Trophoblast cell (in vitro differentiated cells and primary cell): ENCODE measurements at regions not wholly inside any gene's neighbourhood (a gene's known extent, or its start where the extent isn't known, plus 50 kb on each side); places are given as distances from the start of the nearest gene placed in this dataset.

Experiments used
- DNase-seq, 2 donors: peaks; one replicate each; pipeline ENCODE4 v3.0.0-alpha.2; 2016
- H2AFZ ChIP-seq: 2 replicates; pipeline ENCODE4 v1.6.1; 2013; ENCODE audit warnings: low read length, moderate library complexity, mild to moderate bottlenecking; ENCODE audit not compliant: insufficient read depth, poor library complexity
- H2AK5ac ChIP-seq: 2 replicates; pipeline ENCODE4 v1.6.1; 2013; ENCODE audit warnings: mild to moderate bottlenecking, low read length
- H2BK120ac ChIP-seq: 2 replicates; pipeline ENCODE4 v1.6.1; 2013; ENCODE audit warnings: low read length, mild to moderate bottlenecking, moderate library complexity; ENCODE audit not compliant: insufficient read depth, poor library complexity
- H2BK12ac ChIP-seq: 2 replicates; pipeline ENCODE4 v1.6.1; 2013; ENCODE audit warnings: mild to moderate bottlenecking, low read length, moderate library complexity
- H2BK5ac ChIP-seq: 2 replicates; pipeline ENCODE4 v1.6.1; 2013; ENCODE audit warnings: low read length, low read depth, moderate library complexity, mild to moderate bottlenecking; ENCODE audit not compliant: poor library complexity
- H3K14ac ChIP-seq: 2 replicates; pipeline ENCODE4 v1.6.1; 2013; ENCODE audit warnings: mild to moderate bottlenecking, low read length
- H3K18ac ChIP-seq: 2 replicates; pipeline ENCODE4 v1.6.1; 2013; ENCODE audit warnings: mild to moderate bottlenecking, low read length
- H3K23ac ChIP-seq: 2 replicates; pipeline ENCODE4 v1.6.1; 2013; ENCODE audit warnings: low read length
- H3K27ac ChIP-seq: 2 replicates; pipeline ENCODE4 v1.5.1; 2013; ENCODE audit warnings: low read depth, mild to moderate bottlenecking, inconsistent platforms, low read length, moderate library complexity
- H3K27me3 ChIP-seq: 2 replicates; pipeline ENCODE4 v1.6.1; 2013; ENCODE audit warnings: inconsistent platforms, mild to moderate bottlenecking, low read length, moderate library complexity; ENCODE audit not compliant: insufficient read depth
- H3K36me3 ChIP-seq, 2 experiments: 1 replicate in 1 of 2; 2 replicates in 1 of 2; pipeline ENCODE4 v1.6.1; 2013; ENCODE audit warnings: low read length in 2 of 2, mild to moderate bottlenecking in 2 of 2, moderate library complexity in 1 of 2; ENCODE audit not compliant: insufficient read depth in 2 of 2, control insufficient read depth in 1 of 2
- H3K4ac ChIP-seq: 2 replicates; pipeline ENCODE4 v1.6.1; 2013; ENCODE audit warnings: low read depth, mild to moderate bottlenecking, low read length, moderate library complexity
- H3K4me1 ChIP-seq, 2 experiments: 1 replicate in 1 of 2; 2 replicates in 1 of 2; pipeline ENCODE4 v1.6.1; 2013; ENCODE audit warnings: low read length in 2 of 2, mild to moderate bottlenecking in 2 of 2, moderate library complexity in 1 of 2; ENCODE audit not compliant: insufficient read depth in 2 of 2, control insufficient read depth in 1 of 2
- H3K4me2 ChIP-seq: 2 replicates; pipeline ENCODE4 v1.6.1; 2013; ENCODE audit warnings: inconsistent platforms, mild to moderate bottlenecking, low read length, moderate library complexity
- H3K4me3 ChIP-seq: 2 replicates; pipeline ENCODE4 v1.5.1; 2013; ENCODE audit warnings: mild to moderate bottlenecking, low read depth, low read length, inconsistent platforms
- H3K79me1 ChIP-seq: one replicate; pipeline ENCODE4 v1.6.1; 2013; ENCODE audit warnings: low read length
- H3K79me2 ChIP-seq: 2 replicates; pipeline ENCODE4 v1.6.1; 2013; ENCODE audit warnings: low read length, mild to moderate bottlenecking; ENCODE audit not compliant: control insufficient read depth, insufficient read depth, poor library complexity
- H3K9ac ChIP-seq: 2 replicates; pipeline ENCODE4 v1.6.1; 2013; ENCODE audit warnings: mild to moderate bottlenecking, low read length
- H3K9me3 ChIP-seq: 2 replicates; pipeline ENCODE4 v1.6.1; 2013; ENCODE audit warnings: low read depth, mild to moderate bottlenecking, control low read depth, inconsistent platforms, low read length; ENCODE audit not compliant: insufficient read depth
- H4K12ac ChIP-seq: 2 replicates; pipeline ENCODE4 v1.6.1; 2013; ENCODE audit warnings: low read depth, mild to moderate bottlenecking, low read length, moderate library complexity
- H4K8ac ChIP-seq: 2 replicates; pipeline ENCODE4 v1.6.1; 2013; ENCODE audit warnings: low read depth, mild to moderate bottlenecking, low read length, moderate library complexity
- H4K91ac ChIP-seq: one replicate; pipeline ENCODE4 v1.6.1; 2013; ENCODE audit warnings: low read depth, mild to moderate bottlenecking, low read length, moderate library complexity
- WGBS: extraction: QIAGEN DNeasy Blood & Tissue Kit; methylation state at CpG from one replicate; pipeline ENCODE4 v1.1.7; 2013; ENCODE audit warnings: missing lambda C conversion rate; ENCODE audit not compliant: insufficient read length, insufficient coverage; ENCODE audit errors: extremely low coverage; 5-methylcytosine and 5-hydroxymethylcytosine counted together

DNA sequence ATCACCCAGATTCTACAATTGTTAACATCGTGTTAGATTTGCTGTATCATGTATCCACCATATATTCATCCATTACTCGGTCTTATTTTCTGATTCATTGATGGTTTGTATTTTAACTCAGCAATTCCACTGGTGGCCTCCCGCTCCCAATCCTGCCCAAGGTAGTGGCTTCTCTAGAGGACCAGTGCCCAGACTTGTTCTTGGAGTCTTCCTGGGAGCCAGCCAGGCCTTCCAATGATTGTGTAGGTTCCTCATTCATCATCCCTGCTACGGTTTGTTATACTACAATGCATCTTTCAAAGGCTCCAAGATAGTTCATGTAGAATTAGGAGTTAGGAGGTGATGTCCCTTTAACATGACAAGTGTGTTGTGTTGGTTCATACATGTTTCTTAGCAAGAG, 451.1 kb downstream of the SETD4 start:
- Histone ChIP-seq H3K79me1 (no peaks in the 10 kb centered on the region), H3K23ac (no peak overlapping the region), H3K79me2 (no peaks in the 10 kb centered on the region), H3K36me3 (no peaks in the 10 kb centered on the region), H2AFZ (no peak overlapping the region), H3K27me3 (no peaks in the 10 kb centered on the region), H4K91ac (no peak overlapping the region), H3K4me3 (no peak overlapping the region), H3K4ac (no peak overlapping the region), H3K9ac (no peak overlapping the region), H3K4me2 (no peak overlapping the region), H3K18ac (no peak overlapping the region), H4K8ac (no peak overlapping the region), H3K27ac (no peak overlapping the region), H2AK5ac (no peak overlapping the region), H4K12ac (no peak overlapping the region), H2BK5ac (no peak overlapping the region), H3K9me3 (no peaks in the 10 kb centered on the region), H2BK12ac (no peak overlapping the region), H3K14ac (no peak overlapping the region), H3K4me1 (peaks cover under 1 to 3% of the 10 kb centered on the region in 2 experiments), H2BK120ac (no peak overlapping the region)
- WGBS: no CpG with 5 or more reads among the region's 4 CpGs
- DNase-seq: no peak

DNA sequence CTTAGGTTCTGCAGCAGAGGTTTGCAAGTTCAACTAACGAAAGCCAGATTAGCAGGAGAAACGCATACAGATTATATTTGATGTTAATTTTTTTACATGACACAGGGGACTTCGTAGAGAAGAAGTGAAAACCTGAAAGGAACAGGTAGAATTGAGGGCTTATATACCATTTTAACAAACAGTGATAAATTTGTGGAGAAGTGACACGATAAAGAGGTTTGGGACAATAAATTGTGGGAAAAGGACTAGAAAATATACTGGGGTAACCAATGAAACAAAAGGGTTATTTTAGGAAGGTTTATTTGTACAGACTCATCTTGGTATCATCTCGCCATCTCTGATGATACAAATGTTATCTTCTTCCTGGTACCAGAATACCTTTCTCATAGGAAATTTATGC, 452.9 kb downstream of the SETD4 start:
- H3K23ac ChIP-seq: no peak overlapping the region
- H2AK5ac ChIP-seq: no peak overlapping the region
- H3K36me3 ChIP-seq: no peaks in the 10 kb centered on the region
- H3K79me2 ChIP-seq: no peaks in the 10 kb centered on the region
- no peak overlapping the region for H3K9ac ChIP-seq
- no peak overlapping the region for H2AFZ ChIP-seq
- H3K14ac ChIP-seq: no peak overlapping the region
- H3K4me3 ChIP-seq: no peak overlapping the region
- H3K4me1 ChIP-seq: no peaks in the 10 kb centered on the region
- no peak overlapping the region for H2BK5ac ChIP-seq
- no peak overlapping the region for H4K8ac ChIP-seq
- H3K4me2 ChIP-seq: no peak overlapping the region
- H2BK120ac ChIP-seq: no peak overlapping the region
- no peak for DNase-seq
- H4K91ac ChIP-seq: no peak overlapping the region
- WGBS: no CpG with 5 or more reads among the region's 5 CpGs
- H3K4ac ChIP-seq: no peak overlapping the region
- no peak overlapping the region for H3K18ac ChIP-seq
- H3K27ac ChIP-seq: no peak overlapping the region
- no peaks in the 10 kb centered on the region for H3K9me3 ChIP-seq
- no peaks in the 10 kb centered on the region for H3K79me1 ChIP-seq
- H2BK12ac ChIP-seq: no peak overlapping the region
- no peak overlapping the region for H4K12ac ChIP-seq
- H3K27me3 ChIP-seq: no peaks in the 10 kb centered on the region

GRCh38 chr21:35606578-35606977, 453.7 kb downstream of the SETD4 start:
- Histone ChIP-seq H2AFZ (no peak overlapping the region), H2BK120ac (no peak overlapping the region), H3K36me3 (no peaks in the 10 kb centered on the region), H4K91ac (no peak overlapping the region), H3K14ac (no peak overlapping the region), H2BK12ac (no peak overlapping the region), H3K18ac (no peak overlapping the region), H3K9ac (no peak overlapping the region), H2AK5ac (no peak overlapping the region), H2BK5ac (no peak overlapping the region), H4K8ac (no peak overlapping the region), H3K4ac (no peak overlapping the region), H3K27me3 (no peaks in the 10 kb centered on the region), H3K79me2 (no peaks in the 10 kb centered on the region), H4K12ac (no peak overlapping the region), H3K27ac (no peak overlapping the region), H3K4me3 (no peak overlapping the region), H3K4me1 (no peaks in the 10 kb centered on the region), H3K4me2 (no peak overlapping the region), H3K9me3 (no peaks in the 10 kb centered on the region), H3K79me1 (no peaks in the 10 kb centered on the region), H3K23ac (no peak overlapping the region)
- no peak for DNase-seq
- WGBS: no CpG with 5 or more reads among the region's 2 CpGs

DNA sequence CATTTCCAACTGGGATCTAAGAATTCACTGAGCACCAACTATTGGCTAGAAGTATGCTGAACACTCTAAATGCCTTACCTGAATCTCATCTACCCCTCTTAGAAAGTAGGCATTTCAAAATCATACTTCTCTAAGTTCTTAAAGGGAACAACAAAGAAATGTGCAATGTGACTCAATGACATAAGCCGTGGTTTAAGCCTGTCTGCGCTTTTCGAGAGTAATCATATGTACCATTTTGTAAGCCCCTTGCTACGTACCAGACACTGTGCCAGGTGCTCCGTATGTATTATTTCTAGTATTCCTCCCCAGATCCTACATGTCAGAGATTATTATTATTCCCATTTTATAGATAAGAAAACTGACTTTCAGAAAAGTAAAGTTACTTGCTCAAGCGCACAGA, 454.2 kb downstream of the SETD4 start:
- Histone ChIP-seq H3K27me3 (no peaks in the 10 kb centered on the region), H3K4me3 (no peak overlapping the region), H3K18ac (no peak overlapping the region), H3K9me3 (no peaks in the 10 kb centered on the region), H3K9ac (no peak overlapping the region), H3K23ac (no peak overlapping the region), H3K14ac (no peak overlapping the region), H3K79me1 (no peaks in the 10 kb centered on the region), H2BK12ac (no peak overlapping the region), H3K79me2 (no peaks in the 10 kb centered on the region), H2AFZ (no peak overlapping the region), H2BK5ac (no peak overlapping the region), H3K4me1 (no peaks in the 10 kb centered on the region), H2BK120ac (no peak overlapping the region), H3K4me2 (no peak overlapping the region), H2AK5ac (no peak overlapping the region), H4K8ac (no peak overlapping the region), H3K4ac (no peak overlapping the region), H3K36me3 (no peaks in the 10 kb centered on the region), H3K27ac (no peak overlapping the region), H4K91ac (no peak overlapping the region), H4K12ac (no peak overlapping the region)
- no CpG with 5 or more reads among the region's 6 CpGs for WGBS
- DNase-seq: peak in 1 of 2 donors; percentile 10
